Retinal pigment epithelial cell (primary cell): ENCODE measurements at regions not wholly inside any gene's neighbourhood (a gene's known extent, or its start where the extent isn't known, plus 50 kb on each side); places are given as distances from the start of the nearest gene placed in this dataset.
"Not testable (repeated sequence)": the region's sequence is repeated elsewhere in the genome, so short reads cannot be mapped to it uniquely, and the experiment has no call there.

Source experiments
- DNase-seq: peaks from one replicate; pipeline ENCODE4 v3.0.0-alpha.2; 2010; ENCODE audit warnings: low read depth
- H3K4me3 ChIP-seq: 2 replicates; pipeline ENCODE4 v1.5.1; 2011; ENCODE audit warnings: mild to moderate bottlenecking, low read length, control low read depth, moderate library complexity
- TF ChIP-seq, protein P1 (sequence below): conservative IDR thresholded peaks from 2 replicates; pipeline ENCODE4 v1.5.1; 2011; ENCODE audit warnings: low read depth, low read length, control low read depth, inconsistent platforms

- H3K4me3 ChIP-seq, result no peak overlapping the region
- no peak for DNase-seq
- TF ChIP-seq, protein P1, sequence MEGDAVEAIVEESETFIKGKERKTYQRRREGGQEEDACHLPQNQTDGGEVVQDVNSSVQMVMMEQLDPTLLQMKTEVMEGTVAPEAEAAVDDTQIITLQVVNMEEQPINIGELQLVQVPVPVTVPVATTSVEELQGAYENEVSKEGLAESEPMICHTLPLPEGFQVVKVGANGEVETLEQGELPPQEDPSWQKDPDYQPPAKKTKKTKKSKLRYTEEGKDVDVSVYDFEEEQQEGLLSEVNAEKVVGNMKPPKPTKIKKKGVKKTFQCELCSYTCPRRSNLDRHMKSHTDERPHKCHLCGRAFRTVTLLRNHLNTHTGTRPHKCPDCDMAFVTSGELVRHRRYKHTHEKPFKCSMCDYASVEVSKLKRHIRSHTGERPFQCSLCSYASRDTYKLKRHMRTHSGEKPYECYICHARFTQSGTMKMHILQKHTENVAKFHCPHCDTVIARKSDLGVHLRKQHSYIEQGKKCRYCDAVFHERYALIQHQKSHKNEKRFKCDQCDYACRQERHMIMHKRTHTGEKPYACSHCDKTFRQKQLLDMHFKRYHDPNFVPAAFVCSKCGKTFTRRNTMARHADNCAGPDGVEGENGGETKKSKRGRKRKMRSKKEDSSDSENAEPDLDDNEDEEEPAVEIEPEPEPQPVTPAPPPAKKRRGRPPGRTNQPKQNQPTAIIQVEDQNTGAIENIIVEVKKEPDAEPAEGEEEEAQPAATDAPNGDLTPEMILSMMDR, result no peak
These were observed 163.2 kb downstream of the UTP18 start for GRCh38 chr17:51423421-51424160.

DNA sequence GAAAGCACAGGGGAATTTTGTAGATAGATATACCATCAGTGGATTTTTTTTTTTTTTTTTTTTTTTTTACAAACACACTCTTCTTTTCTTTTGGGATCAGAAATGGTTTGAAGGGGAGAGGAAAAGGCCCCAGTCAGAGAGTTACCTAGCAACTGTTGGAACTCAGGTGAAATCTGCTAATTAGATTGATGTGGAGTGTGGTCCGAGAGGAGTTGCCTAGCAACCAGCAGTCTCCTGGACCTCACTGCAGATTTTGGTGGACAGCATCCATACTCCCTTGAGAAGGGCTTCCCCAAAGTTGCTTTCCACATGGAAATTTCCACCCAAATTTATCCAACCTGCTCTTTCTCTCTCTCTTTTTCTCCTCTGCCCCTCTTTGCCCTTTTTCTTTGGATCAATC lies 165.4 kb downstream of the UTP18 start:
- TF ChIP-seq, protein P1, result no peak
- no peak for DNase-seq
- no peak overlapping the region for H3K4me3 ChIP-seq

GRCh38 chr17:51427323-51427811 lies 167.0 kb downstream of the UTP18 start:
- TF ChIP-seq, protein P1, result no peak
- DNase-seq, result no peak
- no peak overlapping the region for H3K4me3 ChIP-seq

GRCh38 chr17:51427856-51428255 lies 167.5 kb downstream of the UTP18 start:
- no peak overlapping the region for H3K4me3 ChIP-seq
- no peak for DNase-seq
- TF ChIP-seq, protein P1, result no peak

- TF ChIP-seq, protein P1, result no peak
- no peak for DNase-seq
- H3K4me3 ChIP-seq, result no peak overlapping the region
These were observed 168.5 kb downstream of the UTP18 start for GRCh38 chr17:51428668-51429495.

DNA sequence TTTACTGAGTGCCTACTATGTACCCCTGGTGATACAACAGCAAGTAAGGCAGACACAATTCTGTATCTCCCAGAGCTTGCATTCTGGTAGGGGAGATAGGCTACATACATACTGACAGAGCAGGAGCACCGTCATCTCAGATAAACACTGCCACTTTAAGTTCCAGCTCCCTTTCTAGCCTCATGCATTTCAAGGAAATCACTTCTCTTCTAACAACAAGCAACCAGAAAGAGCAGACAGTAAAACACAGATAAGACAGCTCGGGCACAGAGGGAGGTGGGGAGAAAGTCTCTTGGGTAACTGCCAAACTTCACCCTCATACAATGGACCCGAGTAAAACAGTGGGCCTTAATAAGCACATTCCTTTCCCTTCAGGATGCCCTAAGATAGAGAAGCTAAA lies 169.6 kb downstream of the UTP18 start:
- H3K4me3 ChIP-seq, DNase-seq: not testable (repeated sequence)

DNA sequence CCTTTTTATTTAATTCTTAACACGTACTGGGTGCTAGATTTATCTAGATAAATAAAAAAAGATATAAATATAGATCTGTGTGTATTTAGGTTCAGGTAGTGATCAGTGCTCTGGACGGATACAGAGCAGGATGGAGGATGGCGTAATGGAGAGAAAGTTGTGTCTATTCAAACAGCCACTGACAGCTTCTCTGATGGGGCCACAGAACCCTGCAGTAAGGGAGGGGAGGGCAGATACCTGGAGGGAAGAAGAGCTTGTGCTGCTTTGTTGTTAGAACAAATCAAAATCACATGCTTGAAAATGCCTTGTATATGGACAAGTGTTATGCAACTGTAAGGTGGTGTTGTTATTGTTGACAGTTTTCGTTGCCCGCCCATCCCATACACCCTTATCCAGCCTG lies 170.2 kb downstream of the UTP18 start:
- no peak for DNase-seq
- TF ChIP-seq, protein P1, result no peak
- H3K4me3 ChIP-seq, result no peak overlapping the region
